Lung (tissue), 9 donors: ENCODE measurements at regions not wholly inside any gene's neighbourhood (a gene's known extent, or its start where the extent isn't known, plus 50 kb on each side); places are given as distances from the start of the nearest gene placed in this dataset.
"Not testable (repeated sequence)": the region's sequence is repeated elsewhere in the genome, so short reads cannot be mapped to it uniquely, and the experiment has no call there.

Experiments
- ATAC-seq: fragments of 200-7000 bp; cut with Tn5 transposase; one replicate; pipeline ENCODE4 v1.9.1; 2020; ENCODE audit warnings: moderate number of reproducible peaks; ENCODE audit not compliant: insufficient read depth, low FRiP score
- DNase-seq, 3 donors: peaks; one replicate each; pipeline ENCODE4 v3.0.0-alpha.2; 2013 to 2017
- H3K27ac ChIP-seq, 2 donors: one replicate each; pipeline ENCODE4 v1.5.1; 2013; ENCODE audit warnings: mild to moderate bottlenecking in 2 of 2, moderate library complexity in 2 of 2, control low read depth in 1 of 2, inconsistent platforms in 1 of 2, low read depth in 1 of 2, low read length in 1 of 2
- H3K27me3 ChIP-seq, 3 donors: one replicate each; pipeline ENCODE4 v1.5.1; 2013; ENCODE audit warnings: low read length in 2 of 3; ENCODE audit not compliant: control insufficient read depth in 3 of 3, insufficient read depth in 3 of 3
- H3K36me3 ChIP-seq, 4 donors: one replicate each; pipeline ENCODE4 v1.5.1; 2013; ENCODE audit warnings: low read length in 4 of 4, mild to moderate bottlenecking in 1 of 4, moderate library complexity in 1 of 4; ENCODE audit not compliant: control insufficient read depth in 4 of 4, insufficient read depth in 4 of 4
- H3K4me1 ChIP-seq, 5 donors: one replicate each; pipeline ENCODE4 v1.5.1; 2013; ENCODE audit warnings: low read length in 5 of 5, mild to moderate bottlenecking in 2 of 5, moderate library complexity in 1 of 5; ENCODE audit not compliant: control insufficient read depth in 5 of 5, insufficient read depth in 5 of 5
- H3K4me3 ChIP-seq: one replicate; pipeline ENCODE4 v1.5.1; 2013; ENCODE audit warnings: mild to moderate bottlenecking, control low read depth, moderate library complexity
- H3K9ac ChIP-seq, 2 donors: one replicate each; pipeline ENCODE4 v1.5.1; 2013; ENCODE audit warnings: low read length in 2 of 2, control low read depth in 1 of 2; ENCODE audit not compliant: insufficient read depth in 1 of 2
- H3K9me3 ChIP-seq, 4 donors: one replicate each; pipeline ENCODE4 v1.5.1; 2013; ENCODE audit warnings: low read length in 3 of 4, mild to moderate bottlenecking in 1 of 4, moderate library complexity in 1 of 4; ENCODE audit not compliant: control insufficient read depth in 4 of 4, insufficient read depth in 3 of 4
- WGBS, 2 donors: extraction: QIAGEN DNeasy Blood & Tissue Kit; methylation state at CpG; one replicate each; pipeline ENCODE4 v1.1.7; 2013; 5-methylcytosine and 5-hydroxymethylcytosine counted together
- donor health status: Bipolar disorder and iron deficiency.
- donor health status: healthy.
- donor health status: DM: yes; HTN: yes; CAD: no.

DNA sequence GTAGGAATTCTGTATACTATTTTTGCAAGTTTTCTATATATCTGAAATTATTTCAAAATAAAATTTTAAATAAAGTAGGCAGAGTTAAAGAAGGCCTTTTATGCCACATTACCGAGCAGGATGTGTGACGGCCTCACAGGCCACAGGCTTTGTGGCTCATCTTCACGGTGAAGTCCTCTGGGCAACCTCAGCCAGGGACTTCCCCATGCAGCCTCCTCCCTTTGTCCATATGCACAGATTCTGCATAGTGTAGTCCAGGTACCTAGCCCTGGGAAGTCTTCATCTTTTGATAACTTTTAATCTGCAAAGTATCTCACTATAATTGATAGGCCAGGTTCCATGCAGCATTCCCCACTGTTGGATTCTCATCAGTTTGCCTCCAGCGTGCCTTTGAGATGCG is 62.8 kb downstream of the ARHGAP11B start:
- H3K36me3 ChIP-seq, H3K27ac ChIP-seq, H3K4me1 ChIP-seq, ATAC-seq, DNase-seq, H3K9me3 ChIP-seq, H3K9ac ChIP-seq, H3K27me3 ChIP-seq, H3K4me3 ChIP-seq: not testable (repeated sequence)
- WGBS, 2 donors, result 94 to 95% methylated on average over 5 of the region's 5 CpGs

DNA sequence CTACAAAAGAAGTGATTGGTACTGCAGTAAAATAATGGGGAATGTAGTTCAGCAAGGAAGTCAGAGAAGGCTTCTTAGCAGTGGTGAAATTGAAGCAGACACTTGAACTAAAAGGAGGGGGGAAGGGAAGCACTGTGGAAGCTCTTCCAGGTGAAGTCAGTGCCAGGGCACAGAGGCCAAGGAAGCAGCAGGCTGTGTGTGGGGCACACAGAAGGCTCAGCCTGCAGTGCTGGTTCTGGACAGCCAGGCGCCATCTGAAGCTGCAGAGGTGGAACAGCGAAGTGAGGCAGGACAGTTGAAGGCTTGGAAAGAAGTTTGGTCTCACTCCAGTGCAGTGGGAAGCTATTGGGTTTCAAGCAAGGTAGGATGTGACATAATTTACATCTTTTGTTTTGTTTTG is 64.2 kb downstream of the ARHGAP11B start:
- WGBS, 2 donors, result 74 to 100% methylated on average over 2 of the region's 2 CpGs
- H3K4me1 ChIP-seq, H3K9ac ChIP-seq, DNase-seq, H3K4me3 ChIP-seq, H3K36me3 ChIP-seq, ATAC-seq, H3K27me3 ChIP-seq, H3K9me3 ChIP-seq, H3K27ac ChIP-seq: not testable (repeated sequence)

GRCh38 chr15:30695811-30696210 is 69.9 kb downstream of the ARHGAP11B start:
- 91% methylated on average over 2 of the region's 3 CpGs; no CpG with 5 or more reads in 1 of the 2 donors for WGBS, 2 donors
- H3K9ac ChIP-seq, DNase-seq, H3K27me3 ChIP-seq, H3K4me1 ChIP-seq, ATAC-seq, H3K4me3 ChIP-seq, H3K36me3 ChIP-seq, H3K27ac ChIP-seq, H3K9me3 ChIP-seq: not testable (repeated sequence)

DNA sequence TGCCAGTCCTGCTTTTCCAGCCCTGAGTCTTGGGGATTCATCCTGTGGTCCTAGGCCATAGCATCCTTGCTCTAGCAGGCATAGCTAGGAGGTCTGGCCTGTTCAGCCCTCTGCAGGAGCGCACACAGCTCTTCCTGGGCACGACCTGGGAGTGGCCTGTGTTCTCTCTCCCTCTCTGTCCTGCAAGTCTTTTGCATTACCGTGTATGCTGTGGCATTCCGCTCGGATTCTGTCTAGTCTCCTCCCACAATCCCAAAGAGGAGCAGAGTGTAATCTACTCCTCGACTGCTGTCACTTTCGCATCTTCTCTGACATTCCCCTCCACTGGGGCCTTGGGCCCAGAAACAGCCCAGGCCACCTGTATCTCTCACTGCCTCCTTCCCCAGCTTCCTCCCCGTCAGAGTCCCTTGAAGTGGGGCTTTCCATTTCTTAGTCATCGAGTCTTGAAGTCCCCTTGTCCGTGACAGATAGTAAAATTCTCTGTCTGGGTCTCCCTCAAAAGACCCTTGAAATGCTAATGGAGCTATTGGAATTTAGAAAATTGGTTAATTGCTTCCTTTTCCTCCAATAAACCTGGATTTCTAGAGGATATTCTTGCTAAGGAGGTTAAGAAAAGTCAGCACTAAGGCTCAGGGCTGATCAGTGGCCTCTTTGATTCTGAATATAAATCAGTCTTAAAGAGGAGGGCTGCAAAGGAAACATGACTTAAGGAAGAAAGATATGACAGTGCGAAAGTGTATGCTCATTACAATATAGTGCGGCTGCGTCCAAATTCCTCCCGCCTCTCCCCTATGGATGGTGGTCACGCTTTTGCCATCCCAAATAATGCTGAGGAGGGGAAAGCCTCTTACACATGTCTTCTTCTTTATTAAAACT is 70.7 kb downstream of the ARHGAP11B start:
- WGBS, 2 donors, result 87 to 90% methylated on average over 7 of the region's 15 CpGs
- H3K27me3 ChIP-seq, H3K27ac ChIP-seq, DNase-seq, H3K4me3 ChIP-seq, H3K4me1 ChIP-seq, ATAC-seq, H3K36me3 ChIP-seq, H3K9ac ChIP-seq, H3K9me3 ChIP-seq: not testable (repeated sequence)

DNA sequence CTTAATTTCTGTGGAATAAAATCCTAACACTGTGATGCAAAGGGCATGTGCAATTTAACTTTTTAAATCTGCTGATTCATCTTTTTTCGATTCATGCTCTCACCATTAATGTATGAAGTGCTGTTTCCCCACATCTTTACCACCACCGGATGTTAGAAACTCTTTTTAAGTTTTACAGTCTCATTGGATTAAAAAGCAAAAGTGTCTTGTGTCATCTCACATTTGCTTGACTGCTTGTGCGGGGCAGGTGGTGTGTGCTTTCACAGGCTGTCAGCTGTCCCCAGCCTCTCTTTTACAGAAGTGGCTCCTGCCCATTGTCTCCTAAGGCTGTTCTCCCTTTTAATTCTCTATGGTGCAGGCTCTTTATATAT is 71.4 kb downstream of the ARHGAP11B start:
- DNase-seq, H3K9me3 ChIP-seq, H3K27ac ChIP-seq, H3K4me1 ChIP-seq, H3K9ac ChIP-seq, H3K27me3 ChIP-seq, ATAC-seq, H3K4me3 ChIP-seq, H3K36me3 ChIP-seq: not testable (repeated sequence)
- WGBS, 2 donors, result 60 to 78% methylated on average over 2 to 3 of the region's 3 CpGs

- H3K4me3 ChIP-seq, H3K9ac ChIP-seq, H3K4me1 ChIP-seq, DNase-seq, ATAC-seq, H3K27ac ChIP-seq, H3K36me3 ChIP-seq, H3K9me3 ChIP-seq, H3K27me3 ChIP-seq: not testable (repeated sequence)
- WGBS, 2 donors, result 80% methylated on average over 3 of the region's 7 CpGs; no CpG with 5 or more reads in 1 of the 2 donors
Observed at GRCh38 chr15:30700006-30700597, 74.2 kb downstream of the ARHGAP11B start.

- H3K36me3 ChIP-seq, H3K27me3 ChIP-seq, H3K27ac ChIP-seq, DNase-seq, H3K9ac ChIP-seq, H3K9me3 ChIP-seq, H3K4me1 ChIP-seq, ATAC-seq, H3K4me3 ChIP-seq: not testable (repeated sequence)
- 87 to 93% methylated on average over 8 to 9 of the region's 9 CpGs for WGBS, 2 donors
Observed at GRCh38 chr15:30707976-30708685, 82.2 kb downstream of the ARHGAP11B start.

- not testable (repeated sequence) for H3K9me3 ChIP-seq, H3K4me3 ChIP-seq, H3K36me3 ChIP-seq, DNase-seq, H3K4me1 ChIP-seq, ATAC-seq, H3K27me3 ChIP-seq, H3K27ac ChIP-seq, H3K9ac ChIP-seq
- WGBS, 2 donors, result 94 to 100% methylated on average over 4 of the region's 7 CpGs
Observed at GRCh38 chr15:30708809-30709208, 82.9 kb downstream of the ARHGAP11B start.
